Ovary (tissue), 7 donors: ENCODE measurements at regions not wholly inside any gene's neighbourhood (a gene's known extent, or its start where the extent isn't known, plus 50 kb on each side); places are given as distances from the start of the nearest gene placed in this dataset.

Experiments
- DNase-seq, 5 donors: peaks; one replicate each; pipeline ENCODE4 v3.0.0-alpha.2; 2019 to 2020
- H3K27ac ChIP-seq, 2 donors: fragments of 200-600 bp; one replicate each; pipeline versions ENCODE4 v1.5.1 to v1.8.0; 2019 to 2022
- H3K27me3 ChIP-seq: fragments of 200-600 bp; one replicate; pipeline ENCODE4 v1.8.0; 2022
- H3K36me3 ChIP-seq: fragments of 200-600 bp; sonication (generic); one replicate; pipeline ENCODE4 v1.5.1; 2019
- H3K4me1 ChIP-seq: one replicate; pipeline ENCODE4 v1.8.1; 2013; ENCODE audit warnings: mild to moderate bottlenecking, moderate library complexity; ENCODE audit not compliant: insufficient read depth
- H3K4me3 ChIP-seq: fragments of 200-600 bp; sonication (generic); one replicate; pipeline ENCODE4 v1.5.1; 2017
- H3K9me3 ChIP-seq, 2 donors: fragments of 200-600 bp in 1 of 2; sonication (generic) in 1 of 2; one replicate each; pipeline versions ENCODE4 v1.5.1 to v1.8.1; 2013 to 2019; ENCODE audit warnings: mild to moderate bottlenecking in 1 of 2, moderate library complexity in 1 of 2
- CTCF ChIP-seq, 3 donors: fragments of 450-650 bp in 2 of 3; fragments of 200-600 bp in 1 of 3; IDR thresholded peaks; one replicate each; pipeline versions ENCODE4 v1.5.1 to v1.8.0; 2016 to 2022; ENCODE audit warnings: antibody characterized with exemption in 3 of 3, mild to moderate bottlenecking in 1 of 3
- EP300 ChIP-seq: sonication (generic); formaldehyde crosslinking; IDR thresholded peaks from one replicate; pipeline ENCODE4 v1.6.1; 2017; ENCODE audit warnings: antibody characterized with exemption
- POLR2A ChIP-seq: fragments of 450-650 bp; IDR thresholded peaks from one replicate; pipeline ENCODE4 v1.6.1; 2017; ENCODE audit warnings: antibody characterized with exemption, mild to moderate bottlenecking, moderate library complexity
- WGBS, 3 donors: extraction: QIAGEN DNeasy Blood & Tissue Kit in 1 of 3; methylation state at CpG; one replicate each; pipeline versions ENCODE4 v1.1.5 to v1.1.7; 2013 to 2017; 5-methylcytosine and 5-hydroxymethylcytosine counted together
- intact Hi-C, 4 donors: fragments of 100-400 bp; cut with DNase I; formaldehyde crosslinking; loops; one replicate each; pipeline versions ENCODE4 v1.11.0 to v1.15.1; 2022 to 2023
- donor health status: DM: no; HTN: no; CAD: no; lungs with moderate emphysema.
- donor health status: DM: no; HTN: no; CAD: no.
- donor health status: Bipolar disorder and iron deficiency.
- donor health status: DM: no; HTN: no; CAD: no.
- donor health status: DM: yes; HTN: yes; CAD: no.

- intact Hi-C loops, result no loop called here
- WGBS, 3 donors, result 80 to 87% (median 84%) methylated on average over 3 of the region's 3 CpGs
- Histone ChIP-seq H3K9me3 (no peaks in the 10 kb centered on the region), H3K4me1 (peaks cover 2% of the 10 kb centered on the region), H3K36me3 (no peaks in the 10 kb centered on the region), H3K27ac (no peak overlapping the region), H3K4me3 (no peak overlapping the region), H3K27me3 (no peaks in the 10 kb centered on the region)
- DNase-seq, result no peak
- no peak for TF ChIP-seq CTCF (IDR thresholded peaks at IDR 0.05)
- TF ChIP-seq POLR2A, result no peak
- no peak for TF ChIP-seq EP300
Observed at GRCh38 chr2:16060936-16061338, 120.6 kb downstream of the MYCN start.

GRCh38 chr2:16060125-16060935 lies 120.0 kb downstream of the MYCN start:
- 85 to 87% (median 87%) methylated on average over 3 of the region's 3 CpGs for WGBS, 3 donors
- intact Hi-C loops, result no loop called here
- H3K4me3 ChIP-seq, result no peak overlapping the region
- H3K27ac ChIP-seq, result no peak overlapping the region
- H3K9me3 ChIP-seq, result no peaks in the 10 kb centered on the region
- H3K36me3 ChIP-seq, result no peaks in the 10 kb centered on the region
- TF ChIP-seq CTCF (IDR thresholded peaks at IDR 0.05) (no peak), EP300 (no peak), POLR2A (no peak)
- H3K27me3 ChIP-seq, result no peaks in the 10 kb centered on the region
- H3K4me1 ChIP-seq, result peaks cover 2% of the 10 kb centered on the region
- no peak for DNase-seq

- H3K4me1 ChIP-seq, result peaks cover 2% of the 10 kb centered on the region
- intact Hi-C loops, result no loop called here
- WGBS, 3 donors, result 96 to 97% (median 97%) methylated on average over 4 of the region's 4 CpGs
- no peak overlapping the region for H3K27ac ChIP-seq
- H3K36me3 ChIP-seq, result no peaks in the 10 kb centered on the region
- no peak overlapping the region for H3K4me3 ChIP-seq
- no peaks in the 10 kb centered on the region for H3K9me3 ChIP-seq
- H3K27me3 ChIP-seq, result no peaks in the 10 kb centered on the region
- no peak for TF ChIP-seq CTCF (IDR thresholded peaks at IDR 0.05)
- no peak for TF ChIP-seq EP300
- no peak for TF ChIP-seq POLR2A
- DNase-seq, result no peak
Observed at GRCh38 chr2:16059393-16060016, 119.2 kb downstream of the MYCN start.

GRCh38 chr2:16058747-16059358 lies 118.5 kb downstream of the MYCN start:
- no peak overlapping the region for H3K4me3 ChIP-seq
- H3K36me3 ChIP-seq, result no peaks in the 10 kb centered on the region
- WGBS, 3 donors, result 93 to 99% (median 94%) methylated on average over 3 of the region's 3 CpGs
- H3K27me3 ChIP-seq, result no peaks in the 10 kb centered on the region
- intact Hi-C loops, result no loop called here
- H3K27ac ChIP-seq, result no peak overlapping the region
- peaks cover 2% of the 10 kb centered on the region for H3K4me1 ChIP-seq
- no peaks in the 10 kb centered on the region for H3K9me3 ChIP-seq
- no peak for TF ChIP-seq EP300
- no peak for TF ChIP-seq CTCF (IDR thresholded peaks at IDR 0.05)
- no peak for TF ChIP-seq POLR2A
- no peak for DNase-seq
